Neuronal stem cell (in vitro differentiated cells): ENCODE measurements at regions not wholly inside any gene's neighbourhood (a gene's known extent, or its start where the extent isn't known, plus 50 kb on each side); places are given as distances from the start of the nearest gene placed in this dataset.

Experiments
- DNase-seq: peaks from one replicate; pipeline ENCODE4 v3.0.0-alpha.2; 2013; ENCODE audit warnings: low spot score
- H2AFZ ChIP-seq: one replicate; pipeline ENCODE4 v1.6.1; 2013; ENCODE audit warnings: mild to moderate bottlenecking, low read length, inconsistent platforms
- H2AK5ac ChIP-seq: 2 replicates; pipeline ENCODE4 v1.6.1; 2013; ENCODE audit warnings: low read depth, mild to moderate bottlenecking, inconsistent platforms, low read length, moderate library complexity, mixed read lengths
- H2BK120ac ChIP-seq: 2 replicates; pipeline ENCODE4 v1.6.1; 2013; ENCODE audit warnings: low read depth, mild to moderate bottlenecking, inconsistent platforms, low read length, moderate library complexity, mixed read lengths
- H2BK12ac ChIP-seq: one replicate; pipeline ENCODE4 v1.6.1; 2013; ENCODE audit warnings: low read length, inconsistent platforms
- H2BK15ac ChIP-seq: 2 replicates; pipeline ENCODE4 v1.6.1; 2013; ENCODE audit warnings: mild to moderate bottlenecking, low read length, inconsistent platforms, mixed read lengths
- H2BK5ac ChIP-seq: one replicate; pipeline ENCODE4 v1.6.1; 2013; ENCODE audit warnings: inconsistent platforms, mild to moderate bottlenecking, low read length, moderate library complexity
- H3K14ac ChIP-seq: one replicate; pipeline ENCODE4 v1.6.1; 2013; ENCODE audit warnings: low read length, inconsistent platforms
- H3K18ac ChIP-seq: 2 replicates; pipeline ENCODE4 v1.6.1; 2013; ENCODE audit warnings: low read length, inconsistent platforms
- H3K23ac ChIP-seq: 2 replicates; pipeline ENCODE4 v1.6.1; 2013; ENCODE audit warnings: low read depth, mild to moderate bottlenecking, mixed read lengths, low read length, inconsistent platforms; ENCODE audit not compliant: poor library complexity
- H3K27ac ChIP-seq: replicated peaks from 3 replicates; pipeline ENCODE4 v1.5.1; 2013; ENCODE audit warnings: low read length, inconsistent platforms
- H3K27me3 ChIP-seq, 3 experiments: 2 replicates each; pipeline ENCODE4 v1.6.1; 2013; ENCODE audit warnings: low read length in 3 of 3, mild to moderate bottlenecking in 2 of 3, inconsistent platforms in 1 of 3, low read depth in 1 of 3, mixed read lengths in 1 of 3, moderate library complexity in 1 of 3; ENCODE audit not compliant: control insufficient read depth in 3 of 3, insufficient read depth in 3 of 3
- H3K36me3 ChIP-seq, 2 donors: replicated peaks in 1 of 2; 2 replicates each; pipeline ENCODE4 v1.6.1; 2013; ENCODE audit warnings: low read length in 2 of 2; ENCODE audit not compliant: control insufficient read depth in 2 of 2, insufficient read depth in 2 of 2
- H3K4ac ChIP-seq: 2 replicates; pipeline ENCODE4 v1.6.1; 2013; ENCODE audit warnings: inconsistent platforms, mild to moderate bottlenecking, low read length, moderate library complexity
- H3K4me1 ChIP-seq, 2 donors: 1 replicate in 1 of 2; 2 replicates in 1 of 2; pipeline ENCODE4 v1.6.1; 2013; ENCODE audit warnings: low read length in 2 of 2, low read depth in 1 of 2; ENCODE audit not compliant: control insufficient read depth in 2 of 2, insufficient read depth in 1 of 2
- H3K4me2 ChIP-seq: one replicate; pipeline ENCODE4 v1.6.1; 2013; ENCODE audit warnings: mild to moderate bottlenecking, low read length, inconsistent platforms; ENCODE audit not compliant: insufficient read depth, poor library complexity, severe bottlenecking
- H3K4me3 ChIP-seq, 2 donors: 2 replicates each; pipeline ENCODE4 v1.5.1; 2013; ENCODE audit warnings: low read length in 2 of 2, mild to moderate bottlenecking in 2 of 2, inconsistent platforms in 1 of 2, moderate library complexity in 1 of 2
- H3K79me1 ChIP-seq: one replicate; pipeline ENCODE4 v1.6.1; 2013; ENCODE audit warnings: low read depth, mild to moderate bottlenecking, inconsistent platforms, low read length, moderate library complexity
- H3K9ac ChIP-seq: one replicate; pipeline ENCODE4 v1.6.1; 2013; ENCODE audit warnings: mild to moderate bottlenecking, low read depth, low read length, inconsistent platforms; ENCODE audit not compliant: poor library complexity
- H3K9me3 ChIP-seq, 2 donors: replicated peaks in 1 of 2; 2 replicates each; pipeline versions ENCODE3 to v1.6.1; 2013; ENCODE audit warnings: low read length in 2 of 2, mild to moderate bottlenecking in 2 of 2, inconsistent platforms in 1 of 2, low read depth in 1 of 2, mixed read lengths in 1 of 2, moderate library complexity in 1 of 2; ENCODE audit not compliant: control insufficient read depth in 2 of 2, insufficient read depth in 1 of 2
- H4K8ac ChIP-seq: one replicate; pipeline ENCODE4 v1.6.1; 2013; ENCODE audit warnings: low read depth, mild to moderate bottlenecking, inconsistent platforms, low read length, moderate library complexity
- H4K91ac ChIP-seq: one replicate; pipeline ENCODE4 v1.6.1; 2013; ENCODE audit warnings: low read length, low read depth, mild to moderate bottlenecking, inconsistent platforms; ENCODE audit not compliant: poor library complexity
- WGBS, 2 donors: extraction: QIAGEN DNeasy Blood & Tissue Kit; methylation state at CpG; one replicate each; pipeline ENCODE4 v1.1.7; 2013; ENCODE audit warnings: missing lambda C conversion rate in 2 of 2, mixed read lengths in 1 of 2; ENCODE audit not compliant: insufficient read length in 2 of 2, insufficient replicate concordance in 1 of 2; ENCODE audit errors: extremely low coverage in 2 of 2; 5-methylcytosine and 5-hydroxymethylcytosine counted together

DNA sequence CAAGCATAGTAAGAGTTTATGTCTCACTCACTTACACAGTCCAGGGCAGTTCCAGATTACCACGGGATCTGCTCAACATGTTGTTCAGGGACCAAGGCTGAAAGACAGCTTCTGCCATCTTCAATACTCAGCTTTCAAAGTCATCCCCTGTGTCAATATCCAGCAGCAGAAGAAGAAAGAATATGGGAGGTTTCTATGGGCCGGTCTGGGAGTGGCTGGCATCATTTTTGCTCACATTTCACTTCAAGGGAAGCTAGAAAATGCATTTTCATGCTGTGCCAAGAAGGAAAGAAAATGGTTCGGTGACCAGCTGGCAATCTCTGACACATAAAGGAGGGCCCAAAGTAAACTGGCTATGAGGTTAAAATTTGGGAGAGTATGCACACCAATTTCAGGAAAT, 211.5 kb upstream of the KLF3 start:
- H3K4me3 ChIP-seq: no peak overlapping the region
- H4K8ac ChIP-seq: no peak overlapping the region
- H2AK5ac ChIP-seq: no peak overlapping the region
- no peak overlapping the region for H3K14ac ChIP-seq
- no peak overlapping the region for H3K23ac ChIP-seq
- H3K27ac ChIP-seq: no peak overlapping the region
- no CpG with 5 or more reads among the region's 3 CpGs for WGBS, 2 donors
- no peaks in the 10 kb centered on the region for H3K36me3 ChIP-seq
- H3K9ac ChIP-seq: no peak overlapping the region
- no peak overlapping the region for H3K4ac ChIP-seq
- H2AFZ ChIP-seq: no peak overlapping the region
- H2BK5ac ChIP-seq: no peak overlapping the region
- H3K79me1 ChIP-seq: no peaks in the 10 kb centered on the region
- H2BK12ac ChIP-seq: no peak overlapping the region
- H3K9me3 ChIP-seq: peaks cover 0 to 4% of the 10 kb centered on the region in 2 donors
- H2BK120ac ChIP-seq: no peak overlapping the region
- no peak overlapping the region for H3K18ac ChIP-seq
- H3K4me2 ChIP-seq: no peak overlapping the region
- peaks cover 0 to 4% of the 10 kb centered on the region in 2 donors for H3K4me1 ChIP-seq
- DNase-seq: no peak
- no peak overlapping the region for H4K91ac ChIP-seq
- H2BK15ac ChIP-seq: no peak overlapping the region
- H3K27me3 ChIP-seq: no peaks in the 10 kb centered on the region

GRCh38 chr4:38453253-38453881, 210.6 kb upstream of the KLF3 start:
- Histone ChIP-seq H3K4me2 (no peak overlapping the region), H2BK12ac (no peak overlapping the region), H3K18ac (no peak overlapping the region), H3K4me1 (peaks cover 0 to 4% of the 10 kb centered on the region in 2 donors), H3K27me3 (no peaks in the 10 kb centered on the region), H4K8ac (no peak overlapping the region), H3K79me1 (no peaks in the 10 kb centered on the region), H2AK5ac (no peak overlapping the region), H2BK120ac (no peak overlapping the region), H3K27ac (no peak overlapping the region), H3K36me3 (no peaks in the 10 kb centered on the region), H3K23ac (no peak overlapping the region), H3K4ac (no peak overlapping the region), H3K4me3 (no peak overlapping the region), H3K9ac (no peak overlapping the region), H4K91ac (no peak overlapping the region), H2AFZ (no peak overlapping the region), H3K14ac (no peak overlapping the region), H2BK5ac (no peak overlapping the region), H2BK15ac (no peak overlapping the region), H3K9me3 (peaks cover 0 to 4% of the 10 kb centered on the region in 2 donors)
- DNase-seq: no peak
- no CpG with 5 or more reads among the region's 3 CpGs for WGBS, 2 donors

GRCh38 chr4:38454284-38454683, 209.7 kb upstream of the KLF3 start:
- Histone ChIP-seq H3K18ac (no peak overlapping the region), H2AFZ (no peak overlapping the region), H4K8ac (no peak overlapping the region), H3K4ac (no peak overlapping the region), H3K9ac (no peak overlapping the region), H3K14ac (no peak overlapping the region), H3K36me3 (no peaks in the 10 kb centered on the region), H2BK120ac (no peak overlapping the region), H3K4me1 (peaks cover 0 to 4% of the 10 kb centered on the region in 2 donors), H2BK12ac (no peak overlapping the region), H3K27me3 (no peaks in the 10 kb centered on the region), H2AK5ac (no peak overlapping the region), H3K23ac (no peak overlapping the region), H3K9me3 (peaks cover 0 to 4% of the 10 kb centered on the region in 2 donors), H2BK5ac (no peak overlapping the region), H3K79me1 (no peaks in the 10 kb centered on the region), H2BK15ac (no peak overlapping the region), H3K4me2 (no peak overlapping the region), H4K91ac (no peak overlapping the region), H3K4me3 (no peak overlapping the region), H3K27ac (no peak overlapping the region)
- WGBS, 2 donors: no CpG with 5 or more reads among the region's 3 CpGs
- DNase-seq: no peak

DNA sequence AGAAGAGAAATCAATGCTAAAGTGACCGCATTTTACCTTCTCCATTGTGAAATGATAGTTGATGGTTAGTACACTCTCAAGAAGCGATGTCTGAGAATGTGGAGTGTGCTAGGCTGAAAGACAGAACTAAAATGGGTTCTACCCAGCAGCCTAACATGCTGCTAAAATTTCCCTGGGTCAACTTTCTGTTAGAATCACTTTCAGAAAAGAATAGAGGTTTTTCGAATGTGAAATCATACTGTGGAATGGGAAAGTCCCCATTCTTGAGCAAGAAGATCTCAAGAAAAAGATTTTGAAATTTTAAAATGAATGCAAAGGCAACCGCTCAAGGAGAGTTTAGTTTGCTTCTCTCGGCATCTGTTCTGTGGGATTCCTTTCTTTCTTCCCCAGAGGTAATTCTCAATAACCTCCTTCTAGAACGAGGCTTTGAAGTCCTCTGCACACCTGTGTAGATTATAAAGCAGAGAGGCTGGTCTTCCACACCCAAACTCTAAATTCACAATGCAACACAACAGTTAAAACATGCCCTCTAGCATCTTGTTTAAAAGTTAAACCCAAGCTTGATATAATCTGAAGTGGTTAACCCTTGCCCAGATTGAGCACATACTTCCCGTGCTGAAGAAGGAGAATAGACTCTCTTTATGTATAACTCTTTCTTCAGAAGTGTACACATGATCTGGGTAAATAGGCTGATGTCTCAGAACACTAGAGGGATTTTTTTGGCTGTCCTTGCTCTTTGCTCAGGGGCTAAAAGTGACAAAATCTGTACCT, 208.7 kb upstream of the KLF3 start:
- no peak overlapping the region for H2BK15ac ChIP-seq
- no peak for DNase-seq
- H2BK12ac ChIP-seq: no peak overlapping the region
- H2BK5ac ChIP-seq: no peak overlapping the region
- no peak overlapping the region for H2BK120ac ChIP-seq
- no peak overlapping the region for H4K91ac ChIP-seq
- H3K14ac ChIP-seq: no peak overlapping the region
- no peak overlapping the region for H2AFZ ChIP-seq
- H3K4me3 ChIP-seq: no peak overlapping the region
- H3K36me3 ChIP-seq: no peaks in the 10 kb centered on the region
- no peaks in the 10 kb centered on the region for H3K9me3 ChIP-seq
- no peaks in the 10 kb centered on the region for H3K79me1 ChIP-seq
- peaks cover 0 to 2% of the 10 kb centered on the region in 2 donors for H3K4me1 ChIP-seq
- H2AK5ac ChIP-seq: no peak overlapping the region
- no peak overlapping the region for H3K27ac ChIP-seq
- H3K23ac ChIP-seq: no peak overlapping the region
- H3K9ac ChIP-seq: no peak overlapping the region
- no peaks in the 10 kb centered on the region for H3K27me3 ChIP-seq
- no peak overlapping the region for H3K18ac ChIP-seq
- no peak overlapping the region for H3K4ac ChIP-seq
- WGBS, 2 donors: no CpG with 5 or more reads among the region's 7 CpGs
- H3K4me2 ChIP-seq: no peak overlapping the region
- H4K8ac ChIP-seq: no peak overlapping the region
